Endothelial cell of umbilical vein (primary cell): ENCODE measurements at regions not wholly inside any gene's neighbourhood (a gene's known extent, or its start where the extent isn't known, plus 50 kb on each side); places are given as distances from the start of the nearest gene placed in this dataset.

Experiments used
- CTCF ChIP-seq, 2 donors: IDR thresholded peaks; 1 replicate in 1 of 2; 2 replicates in 1 of 2; pipeline ENCODE4 v1.5.1; 2011; ENCODE audit warnings: low read length in 2 of 2, mild to moderate bottlenecking in 2 of 2, moderate library complexity in 2 of 2, control low read depth in 1 of 2, inconsistent platforms in 1 of 2, low read depth in 1 of 2; ENCODE audit not compliant: insufficient read depth in 1 of 2; ENCODE audit errors: extremely low read depth in 1 of 2
- EZH2 ChIP-seq: IDR thresholded peaks from 2 replicates; pipeline ENCODE4 v1.6.1; 2012; ENCODE audit warnings: borderline replicate concordance, low read depth, mild to moderate bottlenecking, moderate library complexity, low read length, inconsistent platforms; ENCODE audit not compliant: severe bottlenecking
- POLR2AphosphoS5 ChIP-seq: IDR thresholded peaks from 2 replicates; pipeline ENCODE4 v1.6.1; 2012; ENCODE audit warnings: low read depth, mild to moderate bottlenecking, control low read depth, low read length, moderate library complexity; ENCODE audit not compliant: insufficient read depth

GRCh38 chr14:30345511-30345910 is 213.4 kb upstream of the G2E3 start:
- TF ChIP-seq CTCF (IDR thresholded peaks at IDR 0.05; ENCODE audit: extremely low read depth in 1 of 2, insufficient read depth in 1 of 2, low read depth in 1 of 2, low read length in 2 of 2) (no peak), EZH2 (no peak), POLR2AphosphoS5 (no peak)
